GM21528 (cell line): ENCODE measurements at regions not wholly inside any gene's neighbourhood (a gene's known extent, or its start where the extent isn't known, plus 50 kb on each side); places are given as distances from the start of the nearest gene placed in this dataset.
"Not testable (repeated sequence)": the region's sequence is repeated elsewhere in the genome, so short reads cannot be mapped to it uniquely, and the experiment has no call there.

Experiments used
- ATAC-seq: cut with Tn5 transposase; IDR thresholded peaks from one replicate; pipeline ENCODE4 v1.9.1; 2021; ENCODE audit warnings: mild to moderate bottlenecking, moderate library complexity; ENCODE audit not compliant: unreplicated experiment, low FRiP score

- ATAC-seq: no peak
Measured at GRCh38 chr2:183438541-183438940, 314.3 kb downstream of the NUP35 start.

GRCh38 chr2:183455056-183455455, 330.8 kb downstream of the NUP35 start:
- ATAC-seq: no peak

GRCh38 chr2:183456177-183456576, 331.9 kb downstream of the NUP35 start:
- no peak for ATAC-seq

GRCh38 chr2:183458460-183458859, 334.2 kb downstream of the NUP35 start:
- no peak for ATAC-seq

GRCh38 chr2:183459466-183459865, 335.2 kb downstream of the NUP35 start:
- ATAC-seq: no peak

GRCh38 chr2:183463821-183464220, 339.6 kb downstream of the NUP35 start:
- no peak for ATAC-seq

GRCh38 chr2:183465048-183465447, 340.8 kb downstream of the NUP35 start:
- no peak for ATAC-seq

- ATAC-seq: no peak
Measured at GRCh38 chr2:183474912-183475695, 350.9 kb downstream of the NUP35 start.

- ATAC-seq: no peak
Measured at GRCh38 chr2:183476490-183476889, 352.2 kb downstream of the NUP35 start.

GRCh38 chr2:183477296-183477695, 353.1 kb downstream of the NUP35 start:
- no peak for ATAC-seq

GRCh38 chr2:183478941-183479595, 354.8 kb downstream of the NUP35 start:
- ATAC-seq: not testable (repeated sequence)

- ATAC-seq: no peak
Measured at GRCh38 chr2:183487326-183487725, 363.1 kb downstream of the NUP35 start.

GRCh38 chr2:183488421-183488820, 364.2 kb downstream of the NUP35 start:
- no peak for ATAC-seq

GRCh38 chr2:183490489-183490888, 366.2 kb downstream of the NUP35 start:
- no peak for ATAC-seq

GRCh38 chr2:183490914-183491313, 366.7 kb downstream of the NUP35 start:
- no peak for ATAC-seq

- no peak for ATAC-seq
Measured at GRCh38 chr2:183493040-183493439, 368.8 kb downstream of the NUP35 start.

- ATAC-seq: no peak
Measured at GRCh38 chr2:183495079-183495478, 370.8 kb downstream of the NUP35 start.

- ATAC-seq: peak; percentile 97
Measured at GRCh38 chr2:183495589-183496267, 371.5 kb downstream of the NUP35 start.

GRCh38 chr2:183497861-183498260, 373.6 kb downstream of the NUP35 start:
- no peak for ATAC-seq

GRCh38 chr2:183505911-183506310, 381.7 kb downstream of the NUP35 start:
- ATAC-seq: peak; percentile 95

- no peak for ATAC-seq
Measured at GRCh38 chr2:183511154-183511553, 386.9 kb downstream of the NUP35 start.
